GM23248 (cell line): ENCODE measurements at regions not wholly inside any gene's neighbourhood (a gene's known extent, or its start where the extent isn't known, plus 50 kb on each side); places are given as distances from the start of the nearest gene placed in this dataset.
"Not testable (repeated sequence)": the region's sequence is repeated elsewhere in the genome, so short reads cannot be mapped to it uniquely, and the experiment has no call there.

Source experiments
- EZH2 ChIP-seq: fragments of 200-600 bp; sonication (generic); IDR thresholded peaks from 2 replicates; pipeline ENCODE4 v1.6.1; 2018; ENCODE audit warnings: antibody characterized with exemption, mild to moderate bottlenecking; ENCODE audit not compliant: insufficient read depth, poor library complexity, severe bottlenecking
- EZH2phosphoT487 ChIP-seq: fragments of 200-600 bp; sonication (generic); IDR thresholded peaks from 2 replicates; pipeline ENCODE4 v1.6.1; 2018; ENCODE audit warnings: antibody characterized with exemption, moderate library complexity, mild to moderate bottlenecking, low read depth; ENCODE audit not compliant: insufficient read depth

GRCh38 chr2:137913648-137914047 is 50.6 kb upstream of the HNMT start:
- not testable (repeated sequence) for TF ChIP-seq EZH2phosphoT487, EZH2
